Stimulated activated CD4-positive, alpha-beta T cell treated with anti-CD3 and anti-CD28 coated beads, Interleukin-12 subunit alpha, Interleukin-12 subunit beta, amount 100 ng/mL, for 4 hours (primary cell): ENCODE measurements at regions not wholly inside any gene's neighbourhood (a gene's known extent, or its start where the extent isn't known, plus 50 kb on each side); places are given as distances from the start of the nearest gene placed in this dataset.
"Not testable (repeated sequence)": the region's sequence is repeated elsewhere in the genome, so short reads cannot be mapped to it uniquely, and the experiment has no call there.

Experiments
- DNase-seq: peaks from one replicate; pipeline ENCODE4 v3.0.0-alpha.2; 2020

DNA sequence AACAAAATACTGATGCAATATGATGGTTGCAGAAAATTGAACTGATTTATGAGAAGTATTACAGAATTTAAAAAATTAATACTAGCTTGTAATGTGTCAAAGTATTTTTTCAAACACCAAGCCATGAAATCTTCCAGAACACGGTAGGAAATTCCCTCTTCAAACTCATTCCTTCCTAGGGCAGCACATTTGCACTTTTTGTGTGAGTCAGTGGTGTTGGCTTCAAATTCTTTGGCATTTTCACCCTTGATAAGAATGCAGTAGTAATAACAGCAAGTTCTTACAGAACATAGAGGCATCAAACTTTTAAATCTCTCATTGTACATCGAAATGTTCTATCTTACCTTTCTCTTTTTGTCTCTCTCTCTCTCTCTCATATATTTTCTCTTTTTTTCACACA, 191.8 kb downstream of the CGGBP1 start:
- no peak for DNase-seq

DNA sequence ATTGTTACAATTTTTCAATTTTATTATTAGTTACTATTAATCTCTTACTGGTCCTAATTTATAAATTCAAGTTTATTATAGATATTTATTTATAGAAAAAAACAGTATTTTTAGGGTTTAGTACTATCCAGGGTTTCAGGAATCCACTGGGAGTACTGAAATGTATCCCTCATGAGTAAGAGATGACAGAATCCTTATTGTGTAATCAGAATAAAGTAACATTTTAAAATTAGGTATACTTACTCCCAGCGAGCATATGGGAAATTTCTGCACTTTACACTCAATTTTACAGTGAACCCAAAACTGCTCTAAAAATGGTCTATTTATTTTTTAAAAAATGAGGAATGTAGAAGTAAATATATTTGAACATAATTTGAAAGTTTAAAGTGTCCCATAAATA, 202.7 kb downstream of the CGGBP1 start:
- no peak for DNase-seq

DNA sequence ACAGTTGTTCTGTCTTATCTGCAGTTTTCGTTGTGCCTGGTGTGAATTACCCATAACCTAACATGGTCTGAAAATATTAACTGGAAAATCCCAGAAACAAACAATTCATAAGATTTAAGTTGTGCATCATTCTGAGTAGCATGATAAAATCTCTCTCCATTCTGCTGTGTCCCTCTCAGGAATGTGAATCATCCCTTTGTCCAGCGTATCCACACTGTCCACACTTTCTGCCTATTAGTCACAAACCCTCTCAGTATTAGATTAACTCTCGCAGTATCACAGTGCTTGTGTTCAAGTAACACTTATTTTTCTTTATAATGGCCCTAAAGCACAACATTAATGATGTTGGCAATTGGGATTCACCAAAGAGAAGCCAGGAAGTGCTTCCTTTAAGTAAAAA, 203.2 kb downstream of the CGGBP1 start:
- no peak for DNase-seq

DNA sequence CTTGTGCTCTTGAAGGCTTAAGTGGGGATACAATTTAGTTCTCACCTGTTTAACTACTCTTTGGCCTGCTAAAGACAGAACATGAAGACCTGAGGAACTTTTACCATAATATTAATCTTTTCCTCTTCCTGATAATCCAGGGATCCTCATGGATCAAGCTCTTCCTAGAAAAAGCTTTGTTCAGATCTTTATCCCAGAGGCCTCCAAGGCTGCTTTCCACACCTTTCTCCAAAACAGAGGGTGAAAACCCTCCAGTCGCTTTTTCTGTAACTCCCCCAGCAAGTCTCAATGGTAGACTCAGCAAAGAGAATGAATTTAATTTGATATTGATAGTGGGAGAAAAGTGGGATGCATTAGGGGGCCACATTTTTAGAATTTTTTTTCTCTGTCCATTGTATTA, 203.6 kb downstream of the CGGBP1 start:
- DNase-seq: no peak

DNA sequence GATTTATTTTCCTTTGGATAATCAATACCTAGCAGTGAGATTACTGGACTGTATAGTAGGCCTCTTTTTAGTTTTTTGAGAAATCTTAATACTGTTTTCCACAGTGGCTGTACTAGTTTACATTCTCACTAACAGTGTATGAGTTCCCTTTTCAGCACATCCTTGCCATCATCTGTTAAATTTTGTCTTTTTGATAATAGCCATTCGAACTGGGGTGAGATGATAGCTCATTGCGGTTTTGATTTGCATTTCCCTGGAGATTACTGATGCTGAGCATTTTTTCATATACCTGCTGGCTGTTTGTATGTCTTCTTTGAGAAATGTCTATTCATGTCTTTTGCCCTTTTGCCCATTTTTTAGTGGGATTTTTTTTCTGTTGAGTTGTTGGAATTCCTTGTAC, 210.8 kb downstream of the CGGBP1 start:
- DNase-seq: no peak

DNA sequence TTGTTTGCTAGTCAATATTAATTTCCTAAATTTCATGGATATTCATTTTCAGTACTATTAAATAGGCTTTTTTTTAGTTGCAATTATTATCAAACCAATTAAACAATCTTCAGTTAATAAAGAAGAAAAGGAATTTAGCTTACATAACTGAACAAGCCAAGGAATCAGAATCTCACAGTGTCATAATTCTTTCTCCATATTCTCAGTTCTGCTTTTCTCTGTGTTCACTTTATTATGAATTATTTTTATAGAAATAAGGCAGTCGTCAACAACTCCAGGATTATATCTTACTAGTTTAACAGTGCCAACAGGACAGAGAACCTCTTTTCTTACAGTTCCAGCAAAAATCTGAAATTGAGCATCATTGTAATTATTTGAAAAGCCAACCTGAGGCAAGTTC, 221.7 kb downstream of the CGGBP1 start:
- no peak for DNase-seq

DNA sequence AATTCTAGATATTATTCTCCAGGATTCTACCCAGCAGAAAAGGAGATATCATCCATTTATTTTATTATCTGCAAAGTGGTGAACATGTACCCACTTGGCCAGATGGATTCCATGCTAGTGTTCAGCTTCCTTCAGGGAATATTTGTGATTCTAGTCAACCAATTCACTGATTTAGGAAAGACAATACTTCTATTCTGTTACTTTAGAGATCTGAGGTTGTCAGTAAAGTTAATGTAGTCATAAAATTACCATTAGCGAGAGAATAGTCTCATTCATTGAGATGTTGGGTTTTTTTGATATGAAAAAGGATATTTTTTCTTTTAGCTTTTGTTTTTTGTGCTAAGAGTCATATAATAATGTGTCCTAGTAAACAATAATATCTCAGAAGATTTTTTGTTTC, 222.8 kb downstream of the CGGBP1 start:
- no peak for DNase-seq

DNA sequence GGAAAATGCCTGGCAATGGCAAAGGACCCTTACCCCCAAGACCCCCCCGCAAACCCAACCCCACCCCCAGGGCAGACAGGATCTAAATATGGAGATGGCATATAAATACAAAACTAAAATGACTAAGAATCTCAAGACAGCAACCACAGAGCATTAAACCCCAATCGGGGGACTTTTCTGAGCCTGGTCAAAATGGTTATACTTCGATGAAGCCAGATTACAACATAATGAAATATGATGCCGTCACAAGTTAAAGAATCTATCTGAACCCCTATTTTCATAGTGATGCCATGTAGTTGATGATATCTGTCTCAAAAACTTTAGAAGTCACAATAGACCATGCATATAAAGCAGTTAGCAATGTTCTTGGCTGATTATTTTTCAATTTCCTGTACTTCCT, 223.6 kb downstream of the CGGBP1 start:
- no peak for DNase-seq

DNA sequence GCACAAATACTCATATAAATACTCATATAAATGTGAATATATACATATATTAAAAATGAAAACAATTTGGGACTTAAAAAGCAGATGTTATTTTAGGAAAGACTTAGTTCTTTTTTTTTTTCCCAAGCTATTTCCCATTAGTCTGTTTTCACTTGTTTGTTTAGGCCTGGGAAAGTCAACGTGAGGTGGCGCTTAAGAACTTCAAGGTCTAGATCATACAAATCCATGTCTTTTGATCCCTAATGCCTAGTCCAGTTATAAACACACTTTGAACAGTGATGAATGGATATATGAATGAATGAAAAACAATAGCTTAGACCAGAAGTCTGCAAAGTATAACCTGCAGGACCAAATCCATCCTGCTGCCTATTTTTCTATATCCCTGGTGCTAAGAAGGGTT, 224.5 kb downstream of the CGGBP1 start:
- no peak for DNase-seq

DNA sequence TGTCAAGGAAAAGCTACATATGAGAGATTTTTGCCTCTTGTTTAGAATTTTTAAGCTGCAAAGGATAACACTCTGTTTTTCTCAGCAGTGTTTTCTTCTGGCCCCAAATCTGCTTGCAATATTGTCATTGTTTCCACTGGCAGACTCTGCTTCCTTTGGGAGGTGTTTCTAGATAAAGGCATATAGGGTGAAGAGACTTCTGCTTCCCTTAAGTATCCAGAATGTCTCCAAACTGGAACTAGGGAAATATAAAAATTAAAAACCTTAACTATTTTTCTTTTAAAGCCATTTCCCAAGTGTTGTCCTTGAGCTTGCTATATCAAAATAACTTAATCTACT, 225.8 kb downstream of the CGGBP1 start:
- no peak for DNase-seq

DNA sequence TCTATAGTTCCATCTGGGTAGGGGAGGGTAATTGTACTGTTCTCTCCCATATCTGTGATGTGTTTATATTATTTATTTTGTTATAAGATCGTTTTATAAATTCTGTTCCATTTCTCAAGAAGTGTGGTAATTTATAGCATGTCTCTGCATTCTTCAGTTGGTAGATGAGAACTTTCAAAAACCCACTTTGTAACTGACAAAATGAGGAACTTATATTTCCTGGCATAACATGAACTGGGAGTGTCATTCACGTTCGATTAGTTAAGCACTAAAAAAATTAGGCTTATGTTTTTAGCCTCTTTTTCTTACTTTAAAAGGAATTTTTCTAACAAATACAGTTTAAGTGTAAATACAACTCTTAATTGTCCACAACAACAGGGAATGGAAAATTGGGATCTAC, 230.8 kb downstream of the CGGBP1 start:
- no peak for DNase-seq

DNA sequence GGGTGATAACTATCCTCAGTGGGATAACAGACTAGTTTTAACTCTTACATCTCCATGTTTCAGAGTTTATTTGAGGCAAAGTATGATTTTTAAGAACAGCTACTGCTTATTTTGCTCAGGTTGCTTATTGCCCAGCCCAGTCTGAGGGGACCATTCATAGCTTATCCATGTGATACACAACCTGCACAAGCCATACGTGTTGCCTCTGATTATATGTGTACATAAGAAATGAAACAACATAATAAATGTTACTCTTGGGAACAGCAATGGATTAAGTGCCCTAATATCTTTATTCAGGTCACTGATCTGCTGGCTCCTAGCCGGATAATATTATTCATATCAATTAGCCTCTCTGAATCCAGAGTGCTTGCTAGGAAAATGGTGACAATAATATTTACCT, 236.2 kb downstream of the CGGBP1 start:
- no peak for DNase-seq

DNA sequence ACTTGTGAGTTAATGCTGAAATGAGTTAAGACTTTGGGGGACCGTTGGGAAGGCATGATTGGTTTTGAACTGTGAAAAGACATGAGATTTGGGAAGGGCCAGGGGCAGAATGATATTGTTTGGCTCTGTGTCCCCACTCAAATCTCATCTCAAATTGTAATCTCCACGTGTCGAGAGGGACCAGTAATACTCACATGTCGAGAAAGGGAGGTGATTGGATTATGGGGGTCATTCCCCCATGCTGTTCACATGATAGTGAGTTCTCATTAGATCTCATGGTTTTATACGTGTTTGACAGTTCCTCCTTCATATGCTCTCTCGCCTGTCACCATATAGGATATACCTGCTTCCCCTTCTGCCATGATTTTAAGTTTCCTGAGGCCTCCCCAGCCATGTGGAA, 245.3 kb downstream of the CGGBP1 start:
- not testable (repeated sequence) for DNase-seq

DNA sequence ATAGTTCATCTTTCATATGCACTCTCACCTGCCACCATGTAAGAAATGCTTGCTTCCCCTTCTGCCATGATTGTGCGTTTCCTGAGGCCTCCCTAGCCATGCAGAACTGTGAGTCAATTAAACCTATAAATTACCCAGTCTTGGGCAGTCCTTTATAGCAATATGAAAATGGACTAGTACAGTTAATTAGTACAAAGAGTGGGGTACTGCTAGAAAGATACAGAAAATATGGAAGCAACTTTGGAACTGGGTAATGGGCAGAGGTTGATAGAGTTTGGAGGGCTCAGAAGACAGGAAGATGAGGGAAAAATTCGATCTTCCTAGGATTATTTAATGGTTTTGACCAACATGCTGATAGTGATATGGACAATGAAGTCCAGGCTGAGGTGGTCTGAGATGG, 246.9 kb downstream of the CGGBP1 start:
- DNase-seq: no peak

DNA sequence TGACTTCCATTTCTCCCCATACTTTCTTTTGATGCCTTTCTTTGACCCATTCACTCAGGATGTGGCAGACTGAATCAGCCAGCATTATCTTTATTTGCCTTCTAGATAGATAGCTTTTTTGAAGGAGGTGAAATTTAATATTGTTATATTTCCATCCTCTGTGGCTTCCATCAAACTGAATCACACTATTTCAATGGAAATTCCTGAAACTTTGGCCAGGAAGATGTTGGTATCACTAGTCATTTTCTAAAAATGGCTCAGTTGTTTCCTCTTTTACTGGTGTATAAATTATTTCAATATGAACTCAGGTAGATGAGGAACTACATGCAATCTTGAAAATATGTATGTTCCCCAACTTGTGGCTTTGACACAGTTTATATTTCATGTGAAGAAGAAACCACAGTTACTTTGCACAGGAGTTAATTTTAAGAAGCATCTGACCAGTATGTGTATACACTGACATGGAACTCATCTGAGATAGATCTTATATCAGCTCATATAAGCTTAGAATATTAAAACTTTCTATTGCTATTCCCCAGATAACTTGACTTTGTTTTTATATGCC, 248.3 kb downstream of the CGGBP1 start:
- DNase-seq: no peak

DNA sequence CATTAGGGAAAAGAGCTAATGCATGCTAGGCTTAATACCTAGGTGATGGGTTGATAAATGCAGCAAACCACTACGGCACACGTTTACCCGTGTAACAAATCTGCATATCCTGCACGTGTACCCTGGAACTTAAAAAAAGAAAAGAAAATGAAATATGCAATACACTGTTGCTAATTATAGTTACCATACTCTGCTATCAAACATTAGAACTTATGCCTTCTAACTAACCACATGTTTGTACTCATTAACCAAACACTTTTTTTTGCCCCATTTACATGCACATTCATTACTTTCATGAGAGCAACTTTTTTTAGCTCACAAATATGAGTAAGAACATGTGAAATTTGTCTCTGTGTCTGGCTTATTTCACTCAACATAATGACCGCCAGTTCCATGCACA, 253.1 kb downstream of the CGGBP1 start:
- no peak for DNase-seq

DNA sequence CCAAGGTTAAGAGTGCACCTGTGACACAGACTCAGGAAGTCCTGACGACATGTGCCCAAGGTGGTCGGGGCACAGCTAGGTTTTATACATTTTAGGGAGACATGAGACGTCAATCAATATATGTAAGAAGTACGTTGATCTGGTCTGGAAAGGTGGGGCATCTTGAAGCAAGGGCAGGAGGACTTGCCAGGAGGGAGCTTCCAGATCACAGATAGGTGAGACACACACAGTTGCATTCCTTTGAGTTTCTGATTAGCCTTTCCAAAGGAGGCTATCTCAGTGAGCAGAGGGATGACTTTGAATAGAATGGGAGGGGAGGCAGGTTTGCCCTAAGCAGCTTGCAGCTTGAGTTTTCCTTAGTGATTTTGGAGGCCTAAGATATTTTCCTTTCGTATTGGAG, 257.4 kb downstream of the CGGBP1 start:
- no peak for DNase-seq

DNA sequence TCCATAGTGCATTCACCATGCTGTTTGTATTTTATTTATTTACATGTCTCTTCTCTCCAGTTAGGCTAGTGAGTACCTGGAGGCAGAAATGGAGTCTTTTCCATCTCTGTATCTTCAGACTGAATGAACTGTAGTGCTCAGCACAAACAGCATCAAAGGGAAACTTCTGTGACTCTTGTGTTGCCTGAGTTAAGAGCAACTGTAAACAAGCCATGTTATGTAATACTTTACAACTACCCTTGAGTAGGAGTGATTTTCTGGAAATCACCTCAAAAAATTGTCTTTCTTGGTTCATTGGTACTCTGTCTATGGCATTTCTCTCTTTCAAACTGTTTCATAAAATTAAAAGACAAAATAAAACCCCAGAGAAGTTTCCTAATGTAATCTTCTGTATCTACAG, 258.3 kb downstream of the CGGBP1 start:
- DNase-seq: no peak

DNA sequence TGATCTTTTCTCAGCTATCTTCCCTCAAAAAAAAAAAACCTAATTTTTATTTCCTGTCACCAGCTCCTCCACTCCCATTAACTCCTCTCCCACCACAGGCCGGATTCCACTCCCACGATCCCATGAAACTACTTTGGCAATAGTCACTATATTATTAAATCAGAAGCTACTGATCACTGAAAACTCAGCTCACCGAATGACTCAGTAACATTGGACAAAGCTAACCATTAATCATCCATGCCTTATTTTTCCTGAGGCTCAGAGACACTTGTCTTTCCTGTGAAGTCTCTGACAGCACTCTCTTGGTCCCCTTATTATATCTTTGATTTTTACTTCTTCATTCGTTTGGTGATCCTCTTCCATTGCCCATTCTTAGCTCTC, 260.2 kb downstream of the CGGBP1 start:
- no peak for DNase-seq

DNA sequence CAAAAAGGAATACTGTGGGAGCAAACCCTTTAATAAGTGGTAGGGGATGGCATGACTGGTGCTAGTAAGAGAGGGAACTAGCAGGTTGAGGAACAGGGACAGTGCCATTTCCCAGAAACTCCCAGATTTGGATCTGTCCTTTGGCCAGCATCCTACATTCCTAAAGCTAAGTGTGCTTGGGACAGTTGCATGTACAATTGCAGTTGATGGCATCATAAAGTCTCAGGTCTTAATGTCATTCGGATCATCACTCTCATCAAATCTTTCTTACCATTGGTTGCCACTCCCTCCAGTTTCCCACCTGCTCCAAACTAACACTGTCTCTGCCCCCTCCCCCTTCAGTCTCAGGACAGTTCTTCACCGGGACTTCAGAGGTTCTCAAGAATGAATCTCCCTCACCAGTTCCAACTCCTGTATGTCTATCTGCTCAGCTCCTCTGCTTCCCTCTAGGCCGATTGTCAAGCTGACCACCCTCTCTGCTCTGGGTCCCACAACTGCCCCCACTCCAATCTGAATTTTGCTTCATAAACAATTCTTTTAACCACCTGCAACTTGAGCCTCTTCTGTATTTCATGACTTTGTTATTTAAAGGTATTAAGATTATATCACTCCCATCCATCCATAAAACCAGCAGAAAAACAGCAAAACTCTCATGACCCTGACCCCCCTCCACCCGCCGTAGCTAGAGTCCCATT, 260.8 kb downstream of the CGGBP1 start:
- no peak for DNase-seq

DNA sequence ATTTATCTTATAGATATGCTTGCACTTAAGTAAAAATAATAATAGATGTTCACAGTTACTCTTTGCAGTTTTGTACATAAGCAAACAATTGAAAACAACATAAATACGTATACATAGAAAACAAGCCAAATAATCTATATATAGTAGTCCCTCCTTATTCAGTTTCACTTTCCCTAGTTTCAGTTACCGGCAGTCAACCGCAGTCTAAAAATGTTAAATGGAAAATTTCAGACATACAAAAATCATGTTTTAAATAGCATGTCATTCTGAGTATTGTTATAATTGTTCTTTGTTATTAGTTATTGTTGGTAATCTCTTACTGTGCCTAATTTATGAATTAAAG, 262.0 kb downstream of the CGGBP1 start:
- DNase-seq: no peak

DNA sequence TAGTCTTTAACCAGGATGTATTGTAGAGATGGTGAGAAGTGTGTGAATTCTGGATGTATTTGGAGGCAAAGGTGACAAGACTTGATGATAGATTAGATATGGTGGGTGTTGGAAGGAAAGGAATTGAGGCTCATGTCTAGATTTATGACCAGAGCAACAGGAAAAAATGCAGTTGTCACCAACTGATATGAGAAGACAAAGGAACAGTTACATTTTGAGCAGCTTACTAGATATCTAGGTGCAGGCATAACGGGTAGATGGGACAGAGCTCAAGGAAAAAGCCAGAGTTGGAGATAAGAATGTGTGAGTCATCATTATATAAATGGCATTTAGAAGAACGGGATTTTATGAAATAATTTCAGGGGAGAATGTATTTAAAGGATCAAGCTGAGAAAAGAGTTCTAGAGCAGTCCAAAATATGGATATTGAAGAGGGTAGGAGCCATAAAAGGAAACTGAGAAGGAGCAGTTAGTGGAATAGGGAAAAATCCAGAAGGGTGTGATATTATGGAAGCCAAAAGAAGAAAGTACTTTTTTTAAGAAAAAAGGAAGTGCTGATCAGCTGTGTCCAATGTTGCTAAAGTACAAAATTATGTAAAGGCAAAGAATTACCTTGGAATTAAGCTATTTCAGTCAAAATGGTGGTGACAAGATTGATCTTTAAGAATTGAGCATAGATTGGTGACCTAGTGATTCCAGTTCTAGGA, 262.5 kb downstream of the CGGBP1 start:
- DNase-seq: no peak

DNA sequence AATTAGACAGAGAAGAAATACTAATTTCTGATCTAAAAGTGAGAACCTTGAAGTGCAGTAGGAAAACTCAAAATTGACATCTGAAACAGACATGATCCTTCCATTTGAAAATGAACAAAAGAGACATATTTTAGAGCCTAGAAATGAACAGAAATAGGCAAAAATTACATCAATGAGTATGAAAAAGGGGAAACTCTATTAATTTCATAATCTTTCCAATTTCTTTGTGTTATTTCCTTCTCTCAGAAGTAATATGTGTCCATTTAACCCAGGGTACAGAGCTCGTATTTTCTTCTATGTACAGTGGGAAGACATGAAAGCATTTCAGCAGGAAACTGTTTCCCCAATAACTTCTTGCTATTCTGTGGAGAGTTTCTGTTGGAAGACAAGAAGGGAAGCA, 263.1 kb downstream of the CGGBP1 start:
- DNase-seq: no peak

DNA sequence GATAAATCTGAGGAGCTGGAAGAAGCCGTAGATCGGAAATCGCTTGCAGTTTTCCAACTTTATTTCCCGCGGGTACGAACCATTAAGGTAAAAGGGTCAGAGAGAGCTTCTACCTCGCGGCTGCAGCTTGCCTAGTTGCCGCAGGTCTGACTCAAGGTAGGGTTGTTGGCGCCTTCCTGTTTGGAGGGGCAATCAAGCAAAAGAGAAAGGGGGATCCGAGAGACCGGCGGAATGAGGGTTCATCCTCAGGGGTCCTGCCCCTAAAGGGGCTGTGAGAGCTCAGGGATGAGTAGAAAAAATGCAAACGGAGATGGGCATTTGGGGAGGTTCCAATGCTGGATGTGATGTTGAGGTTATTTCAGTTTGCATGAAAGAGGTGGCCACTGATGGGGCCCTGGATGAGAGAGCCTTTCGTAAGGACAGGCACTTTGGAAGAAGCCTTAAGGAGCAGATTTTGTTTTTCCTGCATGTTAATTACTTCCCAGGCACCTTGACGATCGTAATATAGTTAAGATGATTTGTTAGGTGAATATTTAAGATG, 265.4 kb downstream of the CGGBP1 start:
- DNase-seq: no peak
